NB4 (cell line): ENCODE measurements at regions not wholly inside any gene's neighbourhood (a gene's known extent, or its start where the extent isn't known, plus 50 kb on each side); places are given as distances from the start of the nearest gene placed in this dataset.

Experiments used
- CTCF ChIP-seq: IDR thresholded peaks from one replicate; pipeline ENCODE4 v1.5.1; 2012; ENCODE audit warnings: low read depth, low read length
- POLR2A ChIP-seq: IDR thresholded peaks from 2 replicates; pipeline ENCODE4 v1.6.1; 2011; ENCODE audit warnings: mild to moderate bottlenecking; ENCODE audit not compliant: insufficient read length; ENCODE audit errors: extremely low read depth

DNA sequence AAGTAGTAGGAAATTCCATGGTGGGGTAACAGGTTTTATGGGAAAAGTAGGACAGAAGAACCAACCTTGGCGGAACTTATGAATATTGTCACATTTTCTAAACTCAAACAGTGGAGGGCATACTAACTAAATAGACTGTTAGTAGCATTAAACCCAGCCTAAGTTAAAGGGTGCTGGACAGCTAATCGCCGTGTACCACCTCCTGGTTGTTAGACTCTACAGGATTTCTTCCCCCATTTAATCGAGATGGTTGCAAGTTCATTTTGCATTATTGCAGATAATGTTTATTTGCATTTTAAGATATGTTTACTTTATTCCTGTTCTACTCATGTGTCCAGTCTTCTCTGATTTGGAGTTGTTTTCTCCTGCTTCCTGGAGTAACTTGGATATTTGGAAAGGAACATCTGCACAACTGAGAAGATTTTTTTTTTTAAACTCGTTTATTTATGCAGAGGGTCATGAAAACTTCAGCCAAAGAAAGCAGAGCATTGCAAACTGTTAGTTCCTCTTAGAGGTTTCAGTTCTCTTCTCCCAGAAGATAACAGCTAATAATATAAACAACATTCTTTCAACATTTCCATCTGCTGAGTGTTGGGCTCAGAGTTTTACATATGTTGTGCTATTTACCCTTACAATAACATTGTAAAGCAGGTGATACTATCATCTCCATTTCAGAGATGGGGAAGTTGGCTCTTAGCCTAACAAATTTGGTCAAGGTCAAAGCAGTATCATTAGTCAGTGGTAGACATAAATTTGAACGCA, 51.5 kb upstream of the TBC1D9 start:
- TF ChIP-seq CTCF (no peak), POLR2A (no peak)
